Mucosa of rectum (tissue), 2 donors: ENCODE measurements at regions not wholly inside any gene's neighbourhood (a gene's known extent, or its start where the extent isn't known, plus 50 kb on each side); places are given as distances from the start of the nearest gene placed in this dataset.
"Not testable (repeated sequence)": the region's sequence is repeated elsewhere in the genome, so short reads cannot be mapped to it uniquely, and the experiment has no call there.

Experiments used
- H3K27ac ChIP-seq, 2 donors: one replicate each; pipeline ENCODE4 v1.7.0; 2013; ENCODE audit warnings: inconsistent platforms in 2 of 2, low read depth in 2 of 2, low read length in 2 of 2
- H3K27me3 ChIP-seq, 2 donors: one replicate each; pipeline ENCODE4 v1.7.0; 2013; ENCODE audit warnings: low read length in 2 of 2; ENCODE audit not compliant: control insufficient read depth in 2 of 2, insufficient read depth in 2 of 2
- H3K36me3 ChIP-seq, 2 donors: one replicate each; pipeline ENCODE4 v1.7.0; 2013; ENCODE audit warnings: low read length in 2 of 2; ENCODE audit not compliant: control insufficient read depth in 2 of 2, insufficient read depth in 2 of 2
- H3K4me1 ChIP-seq, 2 donors: one replicate each; pipeline ENCODE4 v1.7.0; 2013; ENCODE audit warnings: low read length in 2 of 2, mild to moderate bottlenecking in 1 of 2; ENCODE audit not compliant: control insufficient read depth in 2 of 2, insufficient read depth in 2 of 2
- H3K4me3 ChIP-seq, 2 donors: one replicate each; pipeline ENCODE4 v1.7.0; 2013; ENCODE audit warnings: low read length in 2 of 2
- H3K9ac ChIP-seq, 2 donors: one replicate each; pipeline ENCODE4 v1.7.0; 2013; ENCODE audit warnings: low read length in 2 of 2, low read depth in 1 of 2, mild to moderate bottlenecking in 1 of 2
- H3K9me3 ChIP-seq, 2 donors: one replicate each; pipeline ENCODE4 v1.7.0; 2013; ENCODE audit warnings: low read length in 2 of 2; ENCODE audit not compliant: control insufficient read depth in 2 of 2
- donor health status: healthy.
- donor health status: Normal muscosa, but diverticular disease.

DNA sequence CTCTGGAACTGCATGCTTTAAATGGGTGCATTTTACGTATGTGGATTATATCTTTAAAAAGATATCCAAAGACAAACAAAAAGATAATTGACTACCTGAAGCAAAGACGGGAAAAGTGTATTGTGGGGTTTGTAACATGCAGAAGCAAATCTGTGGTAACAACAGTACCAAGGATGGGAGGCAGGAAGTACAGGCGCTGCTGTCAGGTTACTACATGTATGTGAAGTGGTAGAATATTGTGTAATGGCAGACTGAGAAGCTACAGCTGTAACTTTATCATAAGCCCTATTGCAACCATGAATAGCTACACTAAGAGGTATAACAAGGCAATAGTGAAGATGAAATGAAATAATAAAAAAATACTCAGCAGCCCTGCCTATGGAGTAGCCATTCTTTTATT is 192.7 kb downstream of the NPIPB11 start:
- H3K9ac ChIP-seq, H3K4me3 ChIP-seq, H3K27ac ChIP-seq, H3K4me1 ChIP-seq, H3K9me3 ChIP-seq, H3K36me3 ChIP-seq, H3K27me3 ChIP-seq: not testable (repeated sequence)

DNA sequence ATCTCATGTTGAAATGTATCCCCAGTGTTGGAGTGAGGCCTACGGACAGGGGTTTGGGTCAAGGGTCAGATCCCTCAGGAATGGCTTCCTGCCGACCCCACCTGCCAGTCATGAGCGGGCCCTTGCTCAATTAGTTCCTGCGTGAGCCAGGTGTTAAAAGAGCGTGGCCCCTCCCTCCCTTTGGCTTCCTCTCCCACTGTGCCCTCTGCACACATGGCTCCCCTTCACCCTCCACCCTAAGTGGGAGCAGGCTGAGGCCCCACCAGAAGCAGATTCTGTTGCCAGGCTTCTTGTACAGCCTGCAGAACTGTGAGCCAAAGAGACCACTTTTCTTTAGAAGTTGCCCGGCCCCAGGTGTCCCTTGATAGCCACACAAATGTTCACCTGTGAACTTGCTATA is 193.3 kb downstream of the NPIPB11 start:
- not testable (repeated sequence) for H3K27me3 ChIP-seq, H3K4me1 ChIP-seq, H3K9me3 ChIP-seq, H3K27ac ChIP-seq, H3K4me3 ChIP-seq, H3K36me3 ChIP-seq, H3K9ac ChIP-seq

DNA sequence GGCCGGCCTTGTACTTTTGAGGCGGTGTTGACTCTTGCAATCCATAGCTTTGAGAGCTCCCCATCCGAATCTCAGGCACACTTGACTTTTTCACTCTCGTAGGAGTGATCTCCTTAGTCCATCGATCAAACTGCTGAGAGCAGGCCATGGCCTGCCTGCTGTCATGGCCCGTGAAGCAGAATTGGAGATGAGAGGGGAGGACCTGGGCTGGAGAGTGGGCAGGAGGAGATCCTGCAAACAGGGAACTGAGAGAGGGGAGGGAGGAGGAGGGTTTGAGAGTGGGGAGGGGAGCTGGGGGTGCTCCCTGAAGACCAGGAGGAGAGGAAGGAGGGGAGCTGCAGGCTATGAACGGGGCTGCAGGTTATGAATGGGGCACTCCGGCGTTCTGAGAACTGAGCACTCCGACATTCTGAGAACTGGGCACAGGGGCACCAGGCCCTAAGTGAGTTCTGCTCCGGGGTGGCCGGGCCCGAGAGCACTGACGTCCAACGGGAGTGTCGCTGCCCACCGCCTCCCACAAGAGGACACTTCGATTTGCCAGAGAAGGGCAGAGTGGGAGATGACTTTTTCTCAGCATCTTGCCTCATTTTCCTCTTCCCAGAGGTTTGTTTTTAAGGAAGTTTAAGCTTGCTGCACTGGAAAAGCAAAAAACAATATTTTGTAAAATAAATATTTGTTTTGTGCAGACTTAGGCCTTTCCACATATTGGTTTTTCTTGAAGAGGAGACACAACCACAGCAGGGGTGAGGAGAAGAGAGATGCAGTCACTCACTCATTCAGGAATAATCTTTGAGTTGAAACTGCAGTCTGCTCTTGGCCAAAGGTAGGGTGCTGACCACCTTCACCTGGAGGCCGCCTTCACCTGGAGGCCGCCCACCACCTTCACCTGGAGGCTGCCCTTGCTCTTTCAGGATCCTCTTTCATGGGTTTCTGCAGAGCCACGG is 194.2 kb downstream of the NPIPB11 start:
- H3K9ac ChIP-seq, H3K9me3 ChIP-seq, H3K4me1 ChIP-seq, H3K4me3 ChIP-seq, H3K27ac ChIP-seq, H3K27me3 ChIP-seq, H3K36me3 ChIP-seq: not testable (repeated sequence)

DNA sequence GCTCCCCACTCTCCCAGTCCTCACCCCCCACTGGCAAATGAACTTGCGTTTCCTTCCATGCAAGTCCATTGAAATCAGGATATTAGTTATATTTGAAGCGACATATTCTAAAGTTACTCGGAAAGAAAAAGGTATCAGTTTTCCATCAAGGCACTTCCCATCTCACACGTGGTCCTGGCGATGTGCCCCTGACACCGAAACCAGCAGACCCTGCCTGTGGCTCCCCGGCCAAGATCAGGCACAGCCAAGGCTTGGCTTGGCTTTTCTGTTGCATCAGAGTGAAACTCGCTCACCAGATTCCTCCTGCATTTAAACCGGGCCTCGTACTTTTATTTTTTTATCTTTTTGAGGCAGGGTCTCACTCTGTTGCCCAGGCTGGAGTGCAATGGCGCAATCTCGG is 195.1 kb downstream of the NPIPB11 start:
- H3K27me3 ChIP-seq, H3K4me3 ChIP-seq, H3K9ac ChIP-seq, H3K27ac ChIP-seq, H3K36me3 ChIP-seq, H3K9me3 ChIP-seq, H3K4me1 ChIP-seq: not testable (repeated sequence)

DNA sequence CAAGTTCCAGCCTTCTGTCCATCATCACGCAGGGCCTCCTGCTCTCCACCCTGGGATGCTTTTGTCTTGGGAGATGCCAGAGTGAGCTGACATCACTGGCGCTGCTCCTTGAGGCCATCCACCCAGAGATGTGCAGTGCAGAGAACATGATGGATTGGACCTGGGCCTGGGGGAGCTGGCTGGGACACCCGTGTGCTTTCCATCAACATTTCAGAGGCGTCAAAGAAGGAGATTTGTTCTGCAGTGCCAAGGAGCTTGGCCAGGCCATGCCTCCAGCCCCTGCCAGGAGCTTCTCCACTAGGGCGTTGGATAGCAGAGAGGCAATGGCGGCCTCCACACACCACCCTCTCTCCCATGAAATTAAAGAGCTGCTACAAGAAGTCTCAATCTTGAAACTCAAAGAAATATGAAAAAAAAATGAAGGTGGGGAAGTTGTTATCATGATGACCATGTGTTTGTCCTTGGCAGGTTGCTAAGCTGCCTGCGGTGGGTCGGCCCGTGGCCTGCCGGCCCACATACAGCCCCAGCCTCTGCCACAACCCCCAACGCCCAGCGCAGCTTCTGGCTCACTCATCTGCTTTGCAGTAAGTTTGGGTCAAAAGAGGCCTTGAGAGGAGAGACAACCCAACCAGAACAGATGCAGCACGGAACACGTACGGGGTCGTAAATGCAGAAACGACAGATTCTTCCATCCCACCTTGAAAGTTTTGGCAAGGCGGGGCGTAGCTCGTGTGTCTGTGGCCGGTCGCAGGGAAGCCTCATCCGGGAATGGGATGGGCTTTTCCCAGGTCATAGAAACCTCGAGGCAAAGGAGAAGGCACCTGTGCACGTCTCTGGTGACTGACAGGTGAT is 196.0 kb downstream of the NPIPB11 start:
- not testable (repeated sequence) for H3K4me3 ChIP-seq, H3K9ac ChIP-seq, H3K36me3 ChIP-seq, H3K27me3 ChIP-seq, H3K27ac ChIP-seq, H3K9me3 ChIP-seq, H3K4me1 ChIP-seq

DNA sequence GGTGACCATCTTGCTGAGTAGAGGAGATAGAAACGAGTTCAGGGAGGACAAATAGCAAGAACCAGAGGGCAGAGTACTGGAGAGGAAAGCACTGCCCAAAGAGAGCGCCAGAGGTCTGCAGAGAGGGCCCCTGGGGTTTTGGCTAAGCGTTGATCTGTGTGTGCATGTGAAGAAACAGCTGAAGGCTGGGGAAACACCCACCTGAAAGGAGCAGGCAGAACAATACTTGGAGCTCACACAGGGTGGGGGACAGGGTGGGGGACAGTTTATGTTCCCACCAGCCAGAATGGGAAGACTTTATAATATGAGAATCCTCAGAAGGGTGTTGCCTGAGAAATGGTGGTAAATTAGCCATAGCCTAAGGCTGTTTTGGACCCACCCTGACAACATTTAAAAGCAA is 200.4 kb downstream of the NPIPB11 start:
- H3K36me3 ChIP-seq, H3K4me3 ChIP-seq, H3K9ac ChIP-seq, H3K27me3 ChIP-seq, H3K9me3 ChIP-seq, H3K4me1 ChIP-seq, H3K27ac ChIP-seq: not testable (repeated sequence)

DNA sequence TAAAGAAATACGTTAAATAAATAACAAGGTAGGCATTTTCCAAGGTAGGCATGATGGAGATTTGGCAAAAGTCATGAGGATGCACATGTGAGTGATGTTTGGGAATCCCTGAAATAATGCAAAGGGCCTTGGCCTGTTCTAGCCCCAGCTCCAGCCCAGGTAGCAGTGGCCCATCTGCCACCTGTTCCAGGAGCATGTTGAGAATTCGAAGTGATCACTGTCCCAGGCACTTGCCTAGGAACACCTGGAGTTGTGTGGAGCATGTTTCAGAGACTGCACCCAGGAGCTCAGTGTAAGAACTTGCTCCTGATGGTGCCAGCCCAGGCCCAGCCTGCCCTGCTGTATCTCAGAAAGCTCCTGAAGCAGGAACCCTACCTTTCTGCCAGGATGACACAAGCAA is 201.4 kb downstream of the NPIPB11 start:
- not testable (repeated sequence) for H3K27ac ChIP-seq, H3K36me3 ChIP-seq, H3K27me3 ChIP-seq, H3K4me3 ChIP-seq, H3K9ac ChIP-seq, H3K4me1 ChIP-seq, H3K9me3 ChIP-seq

DNA sequence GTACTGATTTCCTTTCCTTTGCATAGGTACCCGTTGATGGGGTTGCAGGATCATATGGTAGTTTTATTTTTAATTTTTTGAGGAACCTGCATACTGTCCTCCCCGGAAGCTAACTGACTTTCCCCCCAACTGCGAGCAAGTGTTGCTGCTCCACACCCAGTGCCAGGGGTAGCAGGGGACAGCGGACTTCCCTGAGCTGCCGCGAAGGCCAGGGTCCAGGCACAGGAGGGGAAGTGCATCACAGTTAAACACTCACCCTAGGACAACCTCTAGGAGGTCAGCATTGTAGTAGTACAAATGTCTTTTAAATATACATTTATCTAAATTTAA is 201.7 kb downstream of the NPIPB11 start:
- H3K36me3 ChIP-seq, result peaks cover 0 to 2% of the 10 kb centered on the region in 2 donors
- no peak overlapping the region for H3K4me3 ChIP-seq
- no peak overlapping the region for H3K9ac ChIP-seq
- peaks cover 0 to 2% of the 10 kb centered on the region in 2 donors for H3K4me1 ChIP-seq
- no peaks in the 10 kb centered on the region for H3K27me3 ChIP-seq
- H3K9me3 ChIP-seq, result no peaks in the 10 kb centered on the region
- no peak overlapping the region for H3K27ac ChIP-seq

DNA sequence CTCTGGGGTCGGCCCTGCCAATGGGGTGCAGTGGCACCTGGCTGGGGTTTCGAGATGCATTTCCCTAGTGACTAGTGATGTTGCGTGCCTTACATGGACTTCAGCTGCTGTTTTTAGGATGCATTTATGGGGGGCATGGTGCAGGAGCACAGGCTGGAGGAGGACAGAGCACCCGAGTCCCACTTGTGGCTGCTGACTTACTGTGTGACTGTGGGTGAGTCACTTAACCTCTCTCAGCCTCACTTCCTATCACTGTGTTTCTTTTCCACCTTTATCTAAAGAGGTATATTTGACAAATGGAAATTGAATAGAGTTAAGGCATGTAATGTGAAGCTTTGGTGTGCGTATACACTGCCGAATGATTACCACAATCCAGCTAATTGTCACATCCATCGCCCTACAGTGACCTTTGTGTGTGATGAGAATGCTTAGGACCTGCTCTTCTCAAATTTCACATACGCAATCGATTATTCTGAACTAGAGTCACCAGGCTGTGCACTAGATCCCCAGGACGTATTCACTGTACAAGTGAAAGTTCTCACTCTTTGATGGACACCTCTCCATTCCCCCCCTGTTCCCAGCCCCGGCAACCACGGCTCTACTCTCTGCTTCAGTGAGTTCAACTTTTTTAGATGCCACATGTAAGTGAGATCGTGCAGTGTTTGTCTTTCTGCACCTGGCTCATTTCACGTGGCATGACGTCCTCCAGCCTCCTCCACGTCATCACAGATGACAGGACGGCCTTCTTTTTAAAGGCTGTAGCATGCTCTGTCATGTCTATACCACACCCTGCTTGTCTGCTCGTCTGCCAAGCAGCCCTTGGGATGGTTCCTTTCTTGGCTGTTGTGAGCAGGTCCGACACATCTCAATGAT is 202.3 kb downstream of the NPIPB11 start:
- not testable (repeated sequence) for H3K9me3 ChIP-seq, H3K27me3 ChIP-seq, H3K27ac ChIP-seq, H3K4me3 ChIP-seq, H3K36me3 ChIP-seq, H3K9ac ChIP-seq, H3K4me1 ChIP-seq
